Fibroblast of lung (primary cell): ENCODE measurements at regions not wholly inside any gene's neighbourhood (a gene's known extent, or its start where the extent isn't known, plus 50 kb on each side); places are given as distances from the start of the nearest gene placed in this dataset.

Experiments used
- CTCF ChIP-seq, 2 donors: IDR thresholded peaks in 1 of 2; conservative IDR thresholded peaks in 1 of 2; 1 replicate in 1 of 2; 2 replicates in 1 of 2; pipeline ENCODE4 v1.5.1; 2011 to 2012; ENCODE audit warnings: low read length in 2 of 2, control low read depth in 1 of 2, inconsistent platforms in 1 of 2, low read depth in 1 of 2, mild to moderate bottlenecking in 1 of 2
- EZH2 ChIP-seq: IDR thresholded peaks from 2 replicates; pipeline ENCODE4 v1.5.1; 2012; ENCODE audit warnings: low read length, control low read depth, mild to moderate bottlenecking; ENCODE audit errors: missing control alignments

GRCh38 chr9:94159069-94159939 is 75.0 kb downstream of the PTPDC1 start:
- TF ChIP-seq CTCF (conservative IDR thresholded peaks at IDR 0.05 in 1 of 2, IDR thresholded peaks at IDR 0.05 in 1 of 2; ENCODE audit: low read depth in 1 of 2, low read length in 2 of 2) (no peak), EZH2 (no peak)
